ENCODE measurements at regions not wholly inside any gene's neighbourhood (a gene's known extent, or its start where the extent isn't known, plus 50 kb on each side); places are given as distances from the start of the nearest gene placed in this dataset.

DNA sequence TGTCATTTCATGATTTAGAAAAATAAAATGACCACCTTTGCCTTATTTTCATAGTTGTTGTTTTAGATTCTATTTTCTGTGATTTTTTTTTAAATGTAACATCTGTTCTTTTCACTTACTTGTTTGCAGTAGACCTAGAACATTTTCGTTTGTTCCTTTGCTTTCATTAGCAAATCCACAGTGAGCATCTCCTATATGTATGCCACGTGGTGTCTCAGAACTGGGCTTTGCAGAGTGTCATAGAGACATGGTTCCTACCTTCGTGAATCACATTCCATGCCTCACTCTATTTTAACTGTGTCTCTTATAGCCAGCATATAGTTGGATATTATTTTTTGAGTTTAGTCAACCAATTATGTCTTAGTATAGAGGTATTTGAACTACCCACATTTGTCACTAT lies 118.2 kb downstream of the KLF13 start:
- H3K4me1 ChIP-seq (ENCODE audit: insufficient read depth, low read length), result no peaks in the 10 kb centered on the region
- no peaks in the 10 kb centered on the region for H3K9me3 ChIP-seq (ENCODE audit: low read length)
- no peaks in the 10 kb centered on the region for H3K36me3 ChIP-seq (ENCODE audit: insufficient read depth, low read length)
- no peak overlapping the region for H2AFZ ChIP-seq (ENCODE audit: low read depth, low read length)
- peaks cover 9% of the 10 kb centered on the region for H3K27me3 ChIP-seq (ENCODE audit: insufficient read depth, low read length)
- H3K4me3 ChIP-seq (ENCODE audit: low read length), result no peak overlapping the region

DNA sequence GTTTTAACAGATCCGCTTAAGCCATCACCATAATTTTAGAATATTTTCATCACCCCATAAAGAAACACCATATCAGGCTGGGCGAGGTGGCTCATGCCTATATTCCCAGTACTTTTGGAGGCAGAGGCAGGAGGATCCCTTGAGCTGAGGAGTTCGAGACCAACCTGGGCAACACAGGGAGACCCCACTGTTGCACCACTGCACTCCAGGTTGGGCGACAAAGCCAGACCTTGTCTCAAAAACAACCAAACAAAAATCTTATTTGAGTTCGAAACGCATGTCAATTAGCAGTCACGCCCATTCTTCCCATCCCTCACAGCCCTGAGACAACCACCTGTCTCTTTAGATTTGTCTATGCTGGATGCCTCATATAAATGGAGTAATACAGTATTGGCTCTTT lies 119.9 kb downstream of the KLF13 start:
- Histone ChIP-seq H3K4me3 (ENCODE audit: low read length) (no peak overlapping the region), H2AFZ (ENCODE audit: low read depth, low read length) (no peak overlapping the region), H3K4me1 (ENCODE audit: insufficient read depth, low read length) (no peaks in the 10 kb centered on the region), H3K27me3 (ENCODE audit: insufficient read depth, low read length) (peaks cover 9% of the 10 kb centered on the region), H3K36me3 (ENCODE audit: insufficient read depth, low read length) (no peaks in the 10 kb centered on the region), H3K9me3 (ENCODE audit: low read length) (no peaks in the 10 kb centered on the region)

DNA sequence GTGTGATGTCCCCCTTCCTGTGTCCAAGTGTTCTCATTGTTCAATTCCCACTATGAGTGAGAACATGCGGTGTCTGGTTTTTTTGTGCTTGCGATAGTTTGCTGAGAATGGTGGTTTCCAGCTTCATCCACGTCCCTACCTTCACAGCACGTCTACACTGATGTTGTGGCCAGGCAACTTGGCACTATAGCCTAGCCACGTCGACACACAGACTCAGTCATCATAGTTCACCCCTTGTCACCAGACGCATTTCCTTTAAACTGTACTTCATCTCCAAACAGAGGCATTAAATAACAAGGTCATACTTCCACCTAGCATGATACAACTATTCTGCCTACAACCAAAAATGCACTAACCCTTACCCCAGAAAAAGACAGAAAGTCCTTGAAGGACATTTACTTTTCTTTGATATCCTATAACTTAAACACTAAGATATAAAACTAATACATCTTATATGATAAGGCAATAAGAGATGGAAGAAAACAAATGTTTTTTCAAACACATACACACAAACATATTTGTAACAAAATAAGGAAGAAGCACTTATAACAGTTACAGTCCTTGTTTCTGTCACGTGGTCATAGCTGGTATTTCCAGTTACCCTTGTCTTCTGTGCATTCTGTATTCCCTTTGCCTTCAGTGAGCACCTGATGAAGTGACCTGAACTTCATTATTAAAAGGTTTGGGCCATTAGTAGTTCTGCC lies 121.4 kb downstream of the KLF13 start:
- Histone ChIP-seq H3K4me3 (ENCODE audit: low read length) (no peak overlapping the region), H2AFZ (ENCODE audit: low read depth, low read length) (no peak overlapping the region), H3K36me3 (ENCODE audit: insufficient read depth, low read length) (no peaks in the 10 kb centered on the region), H3K9me3 (ENCODE audit: low read length) (no peaks in the 10 kb centered on the region), H3K27me3 (ENCODE audit: insufficient read depth, low read length) (no peaks in the 10 kb centered on the region), H3K4me1 (ENCODE audit: insufficient read depth, low read length) (no peaks in the 10 kb centered on the region)

DNA sequence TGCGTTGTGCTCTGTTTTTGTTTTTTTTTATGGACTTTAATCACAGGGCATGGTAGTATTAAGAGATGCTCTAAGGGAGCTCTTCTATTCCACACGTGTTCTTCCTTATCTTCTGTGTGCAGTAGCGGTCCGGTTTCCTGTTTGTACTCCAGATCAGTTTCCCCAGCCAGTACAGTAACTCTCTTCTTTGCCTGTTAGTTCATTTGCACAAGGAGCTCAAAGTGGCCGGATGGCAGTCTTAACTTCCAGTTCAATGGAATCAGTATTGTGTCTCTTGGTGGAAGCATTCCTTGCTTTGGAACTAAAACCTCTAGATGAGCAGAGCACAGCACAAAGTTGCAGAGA lies 122.0 kb downstream of the KLF13 start:
- Histone ChIP-seq H3K4me1 (ENCODE audit: insufficient read depth, low read length) (no peaks in the 10 kb centered on the region), H3K9me3 (ENCODE audit: low read length) (no peaks in the 10 kb centered on the region), H3K36me3 (ENCODE audit: insufficient read depth, low read length) (no peaks in the 10 kb centered on the region), H3K27me3 (ENCODE audit: insufficient read depth, low read length) (no peaks in the 10 kb centered on the region), H3K4me3 (ENCODE audit: low read length) (no peak overlapping the region), H2AFZ (ENCODE audit: low read depth, low read length) (no peak overlapping the region)

DNA sequence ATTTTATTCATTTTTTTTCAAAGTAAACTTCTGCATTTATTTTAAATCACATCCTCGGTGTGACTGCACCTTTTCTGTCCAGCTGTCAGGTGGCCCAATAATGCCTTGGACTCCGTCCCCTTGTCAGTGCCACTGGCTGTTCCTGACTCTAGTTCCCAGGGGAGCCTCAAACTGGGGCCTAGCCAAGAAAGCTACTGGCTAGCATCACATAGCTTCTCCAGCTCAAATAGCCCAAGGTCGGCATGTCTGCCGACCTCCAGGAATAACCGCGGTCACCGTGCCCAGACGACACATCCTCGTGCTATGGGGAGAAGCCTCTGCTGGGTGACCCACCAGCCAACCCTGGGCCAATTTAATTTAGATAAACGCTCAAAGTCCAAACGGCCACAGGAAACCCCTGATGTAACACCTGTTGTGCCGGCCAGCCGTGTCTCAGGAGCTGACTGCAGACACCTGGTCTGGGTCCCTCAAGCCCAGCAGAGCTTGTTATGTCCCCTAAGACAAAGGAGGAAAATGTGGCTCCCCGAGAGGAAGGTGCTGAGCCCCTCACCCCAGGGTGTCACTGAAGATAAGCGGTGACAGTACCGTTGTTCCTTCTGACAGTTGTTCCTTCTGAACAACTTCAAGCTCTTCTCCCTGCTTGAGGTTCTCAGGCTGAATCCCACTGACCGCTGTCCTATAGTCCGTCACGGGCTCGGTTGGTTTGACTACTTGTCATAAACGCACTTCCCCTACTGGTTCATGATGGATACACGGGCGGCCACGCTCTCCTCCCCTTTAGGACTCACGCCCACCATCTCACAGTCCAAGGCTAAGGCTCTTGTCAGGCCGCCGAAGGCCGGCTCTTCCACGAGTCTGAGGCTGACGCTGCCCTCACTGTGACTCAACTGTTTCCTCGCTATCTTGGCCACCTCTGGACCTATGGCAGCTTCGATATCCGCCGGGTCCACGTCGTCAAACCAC lies 126.2 kb downstream of the KLF13 start:
- no peak overlapping the region for H2AFZ ChIP-seq (ENCODE audit: low read depth, low read length)
- H3K27me3 ChIP-seq (ENCODE audit: insufficient read depth, low read length), result no peaks in the 10 kb centered on the region
- no peaks in the 10 kb centered on the region for H3K9me3 ChIP-seq (ENCODE audit: low read length)
- H3K4me1 ChIP-seq (ENCODE audit: insufficient read depth, low read length), result no peaks in the 10 kb centered on the region
- no peak overlapping the region for H3K4me3 ChIP-seq (ENCODE audit: low read length)
- H3K36me3 ChIP-seq (ENCODE audit: insufficient read depth, low read length), result no peaks in the 10 kb centered on the region

DNA sequence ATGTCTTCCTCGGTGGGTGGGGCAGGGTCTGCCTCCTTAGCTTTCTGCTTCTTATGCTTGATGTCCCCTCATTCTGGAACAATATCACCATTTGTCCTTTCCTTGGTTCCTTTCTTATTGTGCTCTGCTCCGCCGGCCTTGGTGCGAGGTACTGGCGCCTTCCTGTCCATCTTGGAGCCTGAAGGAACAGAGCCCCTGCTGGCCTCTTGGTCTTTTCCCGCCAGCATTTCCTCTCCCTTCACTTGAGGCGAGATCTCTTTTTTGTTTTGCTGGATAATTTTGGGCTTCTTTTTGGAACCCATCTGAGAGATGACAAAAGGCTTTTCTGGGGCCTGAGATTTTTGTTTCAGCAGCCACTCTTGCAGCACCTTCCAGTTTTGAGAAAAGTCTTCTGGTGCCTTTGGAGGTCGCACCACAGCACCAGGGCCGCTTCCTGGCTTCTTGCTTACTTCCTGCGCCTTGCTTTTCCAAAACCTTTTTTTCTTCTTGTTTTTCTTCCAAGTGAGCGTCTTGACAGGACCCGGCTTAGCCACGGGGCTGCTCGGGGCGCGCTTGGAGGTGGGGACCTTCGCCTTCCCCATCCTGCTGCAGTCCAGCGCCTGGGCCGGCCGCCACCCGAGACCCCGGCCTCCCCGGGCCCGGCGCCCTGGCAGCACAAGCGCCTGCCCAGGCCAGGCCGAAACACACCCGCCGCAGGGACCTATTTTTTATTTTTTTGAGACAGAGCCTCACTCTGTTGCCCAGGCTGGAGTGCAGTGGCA lies 127.1 kb downstream of the KLF13 start:
- Histone ChIP-seq H3K36me3 (ENCODE audit: insufficient read depth, low read length) (no peaks in the 10 kb centered on the region), H3K27me3 (ENCODE audit: insufficient read depth, low read length) (no peaks in the 10 kb centered on the region), H3K4me3 (ENCODE audit: low read length) (no peak overlapping the region), H3K4me1 (ENCODE audit: insufficient read depth, low read length) (no peaks in the 10 kb centered on the region), H3K9me3 (ENCODE audit: low read length) (no peaks in the 10 kb centered on the region), H2AFZ (ENCODE audit: low read depth, low read length) (no peak overlapping the region)

DNA sequence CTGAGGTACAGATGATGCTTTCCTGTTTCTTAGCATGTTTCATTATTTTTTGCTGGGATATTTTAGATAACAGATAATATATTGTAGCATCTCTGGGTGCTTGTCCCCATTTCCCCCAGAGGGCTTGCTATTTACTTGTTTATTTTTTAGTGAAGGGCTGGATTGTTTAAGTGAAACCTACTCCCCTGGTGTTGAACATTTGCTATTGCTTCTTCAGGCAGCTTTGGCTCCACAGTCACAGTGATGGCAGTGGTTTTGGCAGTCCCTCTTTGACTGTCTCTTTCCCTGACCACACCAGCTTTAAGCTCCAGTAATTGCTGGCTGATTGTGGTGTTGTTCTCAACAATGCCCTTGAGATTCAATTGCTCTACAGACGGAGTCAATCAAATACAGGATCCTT lies 128.9 kb downstream of the KLF13 start:
- Histone ChIP-seq H3K4me1 (ENCODE audit: insufficient read depth, low read length) (peaks cover 2% of the 10 kb centered on the region), H3K27me3 (ENCODE audit: insufficient read depth, low read length) (no peaks in the 10 kb centered on the region), H2AFZ (ENCODE audit: low read depth, low read length) (no peak overlapping the region), H3K9me3 (ENCODE audit: low read length) (no peaks in the 10 kb centered on the region), H3K4me3 (ENCODE audit: low read length) (no peak overlapping the region), H3K36me3 (ENCODE audit: insufficient read depth, low read length) (no peaks in the 10 kb centered on the region)

DNA sequence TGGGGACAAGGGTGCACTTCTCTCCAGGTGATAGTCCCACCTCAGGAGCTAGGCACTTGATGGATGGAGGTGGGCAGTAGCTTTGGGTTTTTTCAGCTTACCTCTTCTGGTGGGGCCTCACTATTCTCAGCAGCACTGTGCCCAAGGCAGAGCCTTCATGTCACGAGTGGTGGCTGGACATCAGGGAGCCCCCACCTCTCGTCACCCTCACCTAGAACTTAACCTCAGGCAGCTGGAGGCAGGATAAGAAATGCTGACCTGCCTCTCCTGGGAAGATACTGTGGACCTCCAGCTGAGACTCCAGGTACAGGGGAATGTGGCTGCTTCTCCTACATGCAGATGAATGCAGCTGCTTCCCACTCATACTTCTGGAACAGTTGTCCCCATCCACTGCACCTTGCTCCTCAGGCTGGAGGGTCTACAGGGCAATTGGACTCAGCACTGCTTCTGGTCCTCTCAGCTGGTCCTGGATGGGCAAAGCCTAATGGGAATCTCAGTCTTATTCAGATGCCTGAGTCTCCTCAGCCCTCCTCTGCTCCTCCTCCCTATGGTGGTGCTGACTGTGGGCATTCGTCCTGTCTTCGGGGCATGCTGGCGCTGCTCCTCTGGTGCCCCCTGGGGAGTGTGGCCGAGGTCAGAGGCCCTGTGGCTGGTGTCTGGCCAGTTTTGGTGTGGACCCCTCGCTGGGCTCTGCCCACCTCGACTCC lies 129.9 kb downstream of the KLF13 start:
- H3K4me3 ChIP-seq (ENCODE audit: low read length), result no peak overlapping the region
- H3K9me3 ChIP-seq (ENCODE audit: low read length), result no peaks in the 10 kb centered on the region
- H3K27me3 ChIP-seq (ENCODE audit: insufficient read depth, low read length), result no peaks in the 10 kb centered on the region

DNA sequence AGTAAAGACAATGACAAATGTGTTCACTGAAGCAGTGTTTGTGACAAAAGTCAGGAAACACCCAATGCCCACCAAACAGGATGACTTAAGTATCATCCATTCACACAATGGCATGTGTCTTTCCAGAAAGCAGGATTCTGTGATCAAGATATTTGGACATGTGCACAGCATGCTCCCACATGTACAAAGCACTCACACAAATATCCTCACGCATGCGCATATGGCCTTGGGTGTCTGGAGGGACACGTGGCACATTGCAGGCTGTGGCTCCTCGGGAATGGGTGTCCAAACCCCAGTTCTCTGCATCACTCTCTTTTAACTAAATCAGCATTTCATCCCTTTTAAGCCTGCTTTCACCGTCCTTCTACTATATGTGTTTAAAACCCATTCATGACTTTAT lies 130.5 kb downstream of the KLF13 start:
- no peaks in the 10 kb centered on the region for H3K36me3 ChIP-seq (ENCODE audit: insufficient read depth, low read length)
- H3K4me3 ChIP-seq (ENCODE audit: low read length), result no peak overlapping the region
- no peaks in the 10 kb centered on the region for H3K9me3 ChIP-seq (ENCODE audit: low read length)
- H2AFZ ChIP-seq (ENCODE audit: low read depth, low read length), result no peak overlapping the region
- no peaks in the 10 kb centered on the region for H3K27me3 ChIP-seq (ENCODE audit: insufficient read depth, low read length)
- peaks cover 2% of the 10 kb centered on the region for H3K4me1 ChIP-seq (ENCODE audit: insufficient read depth, low read length)

More for the DNA sequence above, 129.9 kb downstream of the KLF13 start:
- peaks cover 2% of the 10 kb centered on the region for H3K4me1 ChIP-seq (ENCODE audit: insufficient read depth, low read length)
- H3K36me3 ChIP-seq (ENCODE audit: insufficient read depth, low read length), result no peaks in the 10 kb centered on the region
- H2AFZ ChIP-seq (ENCODE audit: low read depth, low read length), result no peak overlapping the region

DNA sequence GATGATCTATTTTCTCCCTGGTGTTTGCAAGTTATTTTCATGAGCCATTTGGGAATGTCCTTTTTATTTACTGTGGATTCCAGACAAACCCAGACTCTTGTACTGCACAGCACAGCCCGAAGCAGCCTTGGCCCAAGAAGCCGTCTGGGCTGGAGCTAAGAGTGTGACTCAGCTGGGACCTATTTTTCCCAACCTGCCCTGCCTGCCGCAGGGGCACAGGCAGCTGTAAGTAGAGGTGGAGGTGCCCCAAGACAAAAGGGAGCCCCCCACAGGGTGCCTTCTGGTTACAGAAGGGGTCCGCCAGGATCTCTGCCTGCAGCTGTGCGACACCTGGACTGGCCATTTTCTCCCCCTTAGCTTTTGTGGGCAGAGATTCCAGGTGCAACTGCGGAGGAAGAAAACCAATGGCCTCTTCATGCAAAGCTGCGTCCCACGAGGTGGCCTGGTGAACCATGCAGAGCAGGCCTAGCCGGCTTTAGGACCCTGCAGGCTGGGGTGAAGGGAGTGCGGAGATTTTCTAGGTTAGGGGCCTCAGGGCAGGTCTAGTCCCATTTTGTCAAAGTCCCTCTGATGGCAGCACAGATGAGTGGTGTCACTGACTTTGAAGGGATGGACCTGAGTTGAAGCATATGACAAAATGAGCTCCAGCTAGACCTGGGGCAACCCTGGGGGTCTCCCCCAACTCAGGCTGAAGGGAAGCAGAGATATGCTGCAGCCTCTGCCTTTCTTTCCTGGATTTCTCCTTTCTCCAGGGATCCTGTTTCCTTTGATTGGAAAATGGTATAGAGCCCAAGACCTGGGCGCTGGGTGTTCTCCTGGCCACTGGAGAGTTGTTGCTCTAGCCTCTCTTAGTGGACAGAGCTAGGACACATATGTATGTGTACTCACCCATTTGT lies 131.2 kb downstream of the KLF13 start:
- Histone ChIP-seq H3K27me3 (ENCODE audit: insufficient read depth, low read length) (no peaks in the 10 kb centered on the region), H3K4me3 (ENCODE audit: low read length) (no peak overlapping the region), H3K9me3 (ENCODE audit: low read length) (no peaks in the 10 kb centered on the region), H3K36me3 (ENCODE audit: insufficient read depth, low read length) (no peaks in the 10 kb centered on the region), H2AFZ (ENCODE audit: low read depth, low read length) (no peak overlapping the region), H3K4me1 (ENCODE audit: insufficient read depth, low read length) (peaks cover 2% of the 10 kb centered on the region)

DNA sequence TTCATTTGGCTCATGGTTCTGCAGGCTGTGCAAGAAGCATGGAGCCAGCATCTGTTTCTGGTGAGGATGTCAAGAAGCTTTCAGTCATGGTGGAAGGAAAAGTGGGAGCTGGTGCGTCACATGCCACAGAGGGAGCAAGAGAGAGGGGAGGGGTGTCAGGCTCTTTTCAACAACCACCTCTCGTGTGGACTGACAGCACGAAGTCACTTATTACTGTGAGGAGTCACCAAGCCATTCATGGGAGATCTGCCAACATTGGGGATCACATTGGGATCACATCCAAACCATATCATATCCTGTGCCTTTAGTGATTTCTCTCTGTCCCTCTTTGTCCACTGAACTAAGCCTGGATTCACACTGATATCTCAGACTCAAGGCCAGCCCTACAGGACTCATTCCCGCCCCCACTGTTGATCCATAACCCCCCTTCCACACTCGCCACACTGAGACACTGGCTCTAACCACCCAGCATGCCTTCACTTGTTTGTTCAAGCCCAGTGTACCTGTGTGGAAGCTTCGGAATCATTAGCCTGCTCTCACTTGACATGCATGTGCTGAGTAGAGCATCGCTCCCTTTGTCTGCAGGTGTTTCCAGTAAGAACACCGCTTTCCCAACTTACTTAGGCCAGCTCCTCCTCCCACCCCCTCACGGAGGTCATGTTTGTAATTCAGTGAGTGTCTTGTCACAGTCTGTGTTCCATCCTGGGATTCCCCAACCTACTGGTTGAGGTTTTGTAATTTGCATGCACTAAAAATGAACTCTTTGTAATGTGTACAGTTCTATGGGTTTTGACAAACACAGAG lies 132.2 kb downstream of the KLF13 start:
- Histone ChIP-seq H3K4me1 (ENCODE audit: insufficient read depth, low read length) (peaks cover 2% of the 10 kb centered on the region), H2AFZ (ENCODE audit: low read depth, low read length) (no peak overlapping the region), H3K9me3 (ENCODE audit: low read length) (no peaks in the 10 kb centered on the region), H3K36me3 (ENCODE audit: insufficient read depth, low read length) (no peaks in the 10 kb centered on the region), H3K4me3 (ENCODE audit: low read length) (no peak overlapping the region), H3K27me3 (ENCODE audit: insufficient read depth, low read length) (no peaks in the 10 kb centered on the region)
